GM12878 (cell line): ENCODE measurements at regions not wholly inside any gene's neighbourhood (a gene's known extent, or its start where the extent isn't known, plus 50 kb on each side); places are given as distances from the start of the nearest gene placed in this dataset.

Experiments used
- ATF7 ChIP-seq: fragments of 450-650 bp; IDR thresholded peaks from 2 replicates; pipeline ENCODE4 v1.6.1; 2016; ENCODE audit warnings: low read depth, mild to moderate bottlenecking
- BCL11A ChIP-seq: IDR thresholded peaks from 2 replicates; pipeline ENCODE4 v1.6.1; 2011; ENCODE audit warnings: low read depth, low read length
- CEBPZ ChIP-seq: fragments of 150-350 bp; IDR thresholded peaks from 2 replicates; pipeline ENCODE4 v1.6.1; 2016; ENCODE audit warnings: low read depth, low read length
- CTCF ChIP-seq, 3 experiments: IDR thresholded peaks in 2 of 3; conservative IDR thresholded peaks in 1 of 3; 2 replicates each; pipeline ENCODE4 v1.5.1; 2011; ENCODE audit warnings: low read depth in 3 of 3, low read length in 3 of 3, mild to moderate bottlenecking in 3 of 3, control low read depth in 2 of 3, moderate library complexity in 2 of 3, inconsistent platforms in 1 of 3, mixed read lengths in 1 of 3; ENCODE audit not compliant: control insufficient read depth in 2 of 3, insufficient read depth in 1 of 3; ENCODE audit errors: extremely low read depth in 1 of 3
- E4F1 ChIP-seq: fragments of 450-650 bp; IDR thresholded peaks from 2 replicates; pipeline ENCODE4 v1.6.1; 2018; ENCODE audit warnings: borderline replicate concordance, mild to moderate bottlenecking; ENCODE audit not compliant: partially characterized antibody
- FOXM1 ChIP-seq: IDR thresholded peaks from 2 replicates; pipeline ENCODE4 v1.6.1; 2012; ENCODE audit warnings: low read depth, mild to moderate bottlenecking, inconsistent platforms, low read length, moderate library complexity
- IRF4 ChIP-seq: IDR thresholded peaks from 2 replicates; pipeline ENCODE4 v1.6.1; 2011; ENCODE audit warnings: low read depth, low read length
- MTA3 ChIP-seq: IDR thresholded peaks from 2 replicates; pipeline ENCODE4 v1.6.1; 2012; ENCODE audit warnings: low read length, inconsistent platforms, borderline replicate concordance
- POLR2AphosphoS5 ChIP-seq: IDR thresholded peaks from 2 replicates; pipeline ENCODE4 v1.6.1; 2011; ENCODE audit warnings: mild to moderate bottlenecking, low read length, inconsistent platforms
- RBBP5 ChIP-seq: fragments of 200-600 bp; sonication (generic); conservative IDR thresholded peaks from 2 replicates; pipeline ENCODE4 v1.6.1; 2016
- RUNX3 ChIP-seq: IDR thresholded peaks from 2 replicates; pipeline ENCODE4 v1.6.1; 2012; ENCODE audit warnings: low read length, inconsistent platforms
- SUPT20H ChIP-seq: IDR thresholded peaks from 2 replicates; pipeline ENCODE4 v1.6.1; 2011; ENCODE audit warnings: low read depth, mild to moderate bottlenecking, low read length, moderate library complexity, borderline replicate concordance; ENCODE audit not compliant: control insufficient read depth
- ZBTB4 ChIP-seq: fragments of 450-650 bp; formaldehyde crosslinking; IDR thresholded peaks from 2 replicates; pipeline ENCODE4 v1.4.0; 2022; ENCODE audit warnings: mild to moderate bottlenecking, moderate library complexity
- ZNF207 ChIP-seq: fragments of 450-650 bp; IDR thresholded peaks from 2 replicates; pipeline ENCODE4 v1.6.1; 2014; ENCODE audit warnings: antibody characterized with exemption, mild to moderate bottlenecking, borderline replicate concordance
- ZNF24 ChIP-seq: fragments of 450-650 bp; IDR thresholded peaks from 2 replicates; pipeline ENCODE4 v1.6.1; 2017; ENCODE audit warnings: antibody characterized with exemption, mild to moderate bottlenecking
- TF ChIP-seq, protein P1 (sequence below): IDR thresholded peaks from 2 replicates; pipeline ENCODE4 v1.6.1; 2012; ENCODE audit warnings: low read length, inconsistent platforms
- TF ChIP-seq, protein P2 (sequence below): IDR thresholded peaks from 2 replicates; pipeline ENCODE4 v1.6.1; 2011; ENCODE audit warnings: borderline replicate concordance, low read depth, mild to moderate bottlenecking, moderate library complexity, low read length; ENCODE audit not compliant: insufficient read depth, poor library complexity, severe bottlenecking

- TF ChIP-seq, protein P1, sequence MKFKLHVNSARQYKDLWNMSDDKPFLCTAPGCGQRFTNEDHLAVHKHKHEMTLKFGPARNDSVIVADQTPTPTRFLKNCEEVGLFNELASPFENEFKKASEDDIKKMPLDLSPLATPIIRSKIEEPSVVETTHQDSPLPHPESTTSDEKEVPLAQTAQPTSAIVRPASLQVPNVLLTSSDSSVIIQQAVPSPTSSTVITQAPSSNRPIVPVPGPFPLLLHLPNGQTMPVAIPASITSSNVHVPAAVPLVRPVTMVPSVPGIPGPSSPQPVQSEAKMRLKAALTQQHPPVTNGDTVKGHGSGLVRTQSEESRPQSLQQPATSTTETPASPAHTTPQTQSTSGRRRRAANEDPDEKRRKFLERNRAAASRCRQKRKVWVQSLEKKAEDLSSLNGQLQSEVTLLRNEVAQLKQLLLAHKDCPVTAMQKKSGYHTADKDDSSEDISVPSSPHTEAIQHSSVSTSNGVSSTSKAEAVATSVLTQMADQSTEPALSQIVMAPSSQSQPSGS, result peak; percentile 57; the same call in 1 of the 2 replicates
- no peak for TF ChIP-seq MTA3
- TF ChIP-seq ZBTB4 (CRISPR knock-in tag), result no peak
- peak; percentile 75 for TF ChIP-seq ATF7
- no peak for TF ChIP-seq POLR2AphosphoS5
- TF ChIP-seq ZNF207, result no peak
- TF ChIP-seq IRF4, result no peak
- TF ChIP-seq CEBPZ, result no peak
- TF ChIP-seq CTCF (IDR thresholded peaks at IDR 0.05 in 2 of 3, conservative IDR thresholded peaks at IDR 0.05 in 1 of 3; ENCODE audit: control insufficient read depth in 2 of 3, extremely low read depth in 1 of 3, insufficient read depth in 1 of 3, low read depth in 3 of 3, low read length in 3 of 3), result no peak
- peak; percentile 53; the same call in 1 of the 2 replicates for TF ChIP-seq BCL11A
- no peak for TF ChIP-seq ZNF24
- TF ChIP-seq RUNX3, result peak; percentile 9; the same call in 1 of the 2 replicates
- TF ChIP-seq E4F1, result no peak
- TF ChIP-seq FOXM1, result no peak
- TF ChIP-seq RBBP5, result no peak
- TF ChIP-seq, protein P2, sequence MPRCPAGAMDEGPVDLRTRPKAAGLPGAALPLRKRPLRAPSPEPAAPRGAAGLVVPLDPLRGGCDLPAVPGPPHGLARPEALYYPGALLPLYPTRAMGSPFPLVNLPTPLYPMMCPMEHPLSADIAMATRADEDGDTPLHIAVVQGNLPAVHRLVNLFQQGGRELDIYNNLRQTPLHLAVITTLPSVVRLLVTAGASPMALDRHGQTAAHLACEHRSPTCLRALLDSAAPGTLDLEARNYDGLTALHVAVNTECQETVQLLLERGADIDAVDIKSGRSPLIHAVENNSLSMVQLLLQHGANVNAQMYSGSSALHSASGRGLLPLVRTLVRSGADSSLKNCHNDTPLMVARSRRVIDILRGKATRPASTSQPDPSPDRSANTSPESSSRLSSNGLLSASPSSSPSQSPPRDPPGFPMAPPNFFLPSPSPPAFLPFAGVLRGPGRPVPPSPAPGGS, result no peak
- TF ChIP-seq SUPT20H, result no peak
Measured at GRCh38 chr14:42011221-42011620, 404.5 kb downstream of the LRFN5 start (continued).
